Glutamatergic neuron (in vitro differentiated cells): ENCODE measurements at regions not wholly inside any gene's neighbourhood (a gene's known extent, or its start where the extent isn't known, plus 50 kb on each side); places are given as distances from the start of the nearest gene placed in this dataset.

Experiments
- DNase-seq: peaks from one replicate; pipeline ENCODE4 v3.0.0; 2022
- H3K27ac Mint-ChIP-seq: one replicate; pipeline ENCODE4 v1.8.0; 2020; ENCODE audit warnings: mild to moderate bottlenecking, mixed read lengths, inconsistent platforms; ENCODE audit not compliant: unreplicated experiment
- H3K27me3 Mint-ChIP-seq: one replicate; pipeline ENCODE4 v1.8.0; 2020; ENCODE audit warnings: mild to moderate bottlenecking, moderate library complexity, mixed read lengths, inconsistent platforms; ENCODE audit not compliant: unreplicated experiment
- H3K36me3 Mint-ChIP-seq: one replicate; pipeline ENCODE4 v1.8.0; 2020; ENCODE audit warnings: mild to moderate bottlenecking, mixed read lengths, inconsistent platforms; ENCODE audit not compliant: unreplicated experiment
- H3K4me1 Mint-ChIP-seq: one replicate; pipeline ENCODE4 v1.8.0; 2020; ENCODE audit warnings: mild to moderate bottlenecking, low read depth, mixed read lengths, inconsistent platforms; ENCODE audit not compliant: unreplicated experiment
- H3K4me3 Mint-ChIP-seq: one replicate; pipeline ENCODE4 v1.8.0; 2020; ENCODE audit warnings: mild to moderate bottlenecking, mixed read lengths, inconsistent platforms; ENCODE audit not compliant: unreplicated experiment
- H3K9me3 Mint-ChIP-seq: one replicate; pipeline ENCODE4 v1.8.0; 2020; ENCODE audit warnings: mild to moderate bottlenecking, moderate library complexity, mixed read lengths, inconsistent platforms; ENCODE audit not compliant: unreplicated experiment
- TF ChIP-seq, protein P1 (sequence below): fragments of 200-600 bp; sonication (generic); IDR thresholded peaks from one replicate; pipeline ENCODE4 v1.5.0; 2021; ENCODE audit not compliant: partially characterized antibody, unreplicated experiment

DNA sequence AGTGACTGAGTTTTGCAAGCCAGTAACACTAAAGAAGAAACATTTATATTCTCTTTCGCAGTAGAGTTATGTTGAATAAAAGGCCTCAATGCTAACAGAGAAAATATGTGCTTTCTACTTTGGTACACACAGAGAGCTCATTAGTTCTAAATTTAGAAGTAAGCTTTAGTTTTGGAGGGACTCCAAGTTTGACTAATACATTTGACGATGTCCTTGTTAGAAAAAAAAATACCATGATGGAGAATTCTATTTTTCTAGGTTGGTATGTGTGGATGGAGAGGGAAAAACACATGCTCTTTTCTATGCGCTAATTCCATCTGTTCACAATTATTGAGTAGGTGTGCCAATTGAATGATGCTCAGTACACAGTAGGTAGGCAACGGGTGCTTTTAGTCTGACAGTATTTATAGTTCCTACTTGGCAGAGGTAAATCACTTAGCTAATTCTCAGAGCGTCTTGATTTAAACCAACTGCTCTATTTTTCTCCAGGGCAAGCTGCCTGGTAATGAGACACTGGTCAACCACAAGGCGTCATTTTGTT, 327.2 kb upstream of the AKR1E2 start:
- H3K27ac Mint-ChIP-seq: no peak overlapping the region
- no peak for DNase-seq
- no peaks in the 10 kb centered on the region for H3K4me1 Mint-ChIP-seq
- TF ChIP-seq, protein P1, sequence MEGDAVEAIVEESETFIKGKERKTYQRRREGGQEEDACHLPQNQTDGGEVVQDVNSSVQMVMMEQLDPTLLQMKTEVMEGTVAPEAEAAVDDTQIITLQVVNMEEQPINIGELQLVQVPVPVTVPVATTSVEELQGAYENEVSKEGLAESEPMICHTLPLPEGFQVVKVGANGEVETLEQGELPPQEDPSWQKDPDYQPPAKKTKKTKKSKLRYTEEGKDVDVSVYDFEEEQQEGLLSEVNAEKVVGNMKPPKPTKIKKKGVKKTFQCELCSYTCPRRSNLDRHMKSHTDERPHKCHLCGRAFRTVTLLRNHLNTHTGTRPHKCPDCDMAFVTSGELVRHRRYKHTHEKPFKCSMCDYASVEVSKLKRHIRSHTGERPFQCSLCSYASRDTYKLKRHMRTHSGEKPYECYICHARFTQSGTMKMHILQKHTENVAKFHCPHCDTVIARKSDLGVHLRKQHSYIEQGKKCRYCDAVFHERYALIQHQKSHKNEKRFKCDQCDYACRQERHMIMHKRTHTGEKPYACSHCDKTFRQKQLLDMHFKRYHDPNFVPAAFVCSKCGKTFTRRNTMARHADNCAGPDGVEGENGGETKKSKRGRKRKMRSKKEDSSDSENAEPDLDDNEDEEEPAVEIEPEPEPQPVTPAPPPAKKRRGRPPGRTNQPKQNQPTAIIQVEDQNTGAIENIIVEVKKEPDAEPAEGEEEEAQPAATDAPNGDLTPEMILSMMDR: no peak
- no peaks in the 10 kb centered on the region for H3K36me3 Mint-ChIP-seq
- H3K4me3 Mint-ChIP-seq: no peak overlapping the region
- H3K9me3 Mint-ChIP-seq: no peaks in the 10 kb centered on the region
- H3K27me3 Mint-ChIP-seq: no peaks in the 10 kb centered on the region

- Mint-ChIP-seq H3K27ac (no peak overlapping the region), H3K27me3 (no peaks in the 10 kb centered on the region), H3K4me3 (no peak overlapping the region), H3K9me3 (no peaks in the 10 kb centered on the region), H3K36me3 (no peaks in the 10 kb centered on the region), H3K4me1 (no peaks in the 10 kb centered on the region)
- no peak for DNase-seq
- TF ChIP-seq, protein P1: no peak
Observed at GRCh38 chr10:4494551-4494950, 331.5 kb upstream of the AKR1E2 start.

DNA sequence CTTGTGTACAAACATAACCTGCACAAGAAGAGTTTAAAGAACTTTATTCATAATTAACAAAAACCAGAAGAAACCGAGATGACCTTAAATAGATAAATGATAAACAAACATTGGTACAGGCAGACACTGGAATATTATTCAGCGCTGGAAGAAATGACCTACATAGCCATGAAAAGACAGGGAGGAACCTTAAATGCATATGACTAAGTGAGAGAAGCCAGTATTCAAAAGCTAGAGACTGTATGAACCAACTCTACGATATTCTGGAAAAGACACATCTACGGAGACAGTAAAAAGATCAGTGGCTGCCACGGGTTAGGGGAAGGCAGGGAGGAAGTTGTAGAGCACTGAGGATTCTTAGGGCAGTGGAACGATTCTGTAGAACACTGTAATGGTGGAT, 333.8 kb upstream of the AKR1E2 start:
- TF ChIP-seq, protein P1: no peak
- H3K4me3 Mint-ChIP-seq: no peak overlapping the region
- H3K4me1 Mint-ChIP-seq: peaks cover 2% of the 10 kb centered on the region
- no peaks in the 10 kb centered on the region for H3K9me3 Mint-ChIP-seq
- H3K27ac Mint-ChIP-seq: no peak overlapping the region
- peaks cover 2% of the 10 kb centered on the region for H3K27me3 Mint-ChIP-seq
- no peak for DNase-seq
- no peaks in the 10 kb centered on the region for H3K36me3 Mint-ChIP-seq

GRCh38 chr10:4488904-4489303, 337.1 kb upstream of the AKR1E2 start:
- H3K4me1 Mint-ChIP-seq: peaks cover 2% of the 10 kb centered on the region
- TF ChIP-seq, protein P1: no peak
- no peaks in the 10 kb centered on the region for H3K9me3 Mint-ChIP-seq
- H3K27ac Mint-ChIP-seq: no peak overlapping the region
- no peaks in the 10 kb centered on the region for H3K36me3 Mint-ChIP-seq
- peaks cover 2% of the 10 kb centered on the region for H3K27me3 Mint-ChIP-seq
- no peak overlapping the region for H3K4me3 Mint-ChIP-seq
- DNase-seq: no peak

- no peaks in the 10 kb centered on the region for H3K9me3 Mint-ChIP-seq
- peaks cover 4% of the 10 kb centered on the region for H3K4me1 Mint-ChIP-seq
- no peak overlapping the region for H3K27ac Mint-ChIP-seq
- DNase-seq: no peak
- H3K27me3 Mint-ChIP-seq: peaks cover 2% of the 10 kb centered on the region
- H3K4me3 Mint-ChIP-seq: no peak overlapping the region
- TF ChIP-seq, protein P1: no peak
- no peaks in the 10 kb centered on the region for H3K36me3 Mint-ChIP-seq
Observed at GRCh38 chr10:4485636-4486035, 340.4 kb upstream of the AKR1E2 start.
